Gastroesophageal sphincter (tissue), 4 donors: ENCODE measurements at regions not wholly inside any gene's neighbourhood (a gene's known extent, or its start where the extent isn't known, plus 50 kb on each side); places are given as distances from the start of the nearest gene placed in this dataset.

Experiments
- ATAC-seq: fragments of 150-250 bp; one replicate; pipeline ENCODE4 v1.9.1; 2016; ENCODE audit warnings: mild to moderate bottlenecking, moderate library complexity
- H3K27ac ChIP-seq, 4 donors: fragments of 200-600 bp; sonication (generic) in 3 of 4; 1 replicate in 3 of 4; 2 replicates in 1 of 4; pipeline ENCODE4 v1.5.1; 2016 to 2019
- H3K27me3 ChIP-seq: fragments of 200-600 bp; sonication (generic); one replicate; pipeline ENCODE4 v1.5.1; 2019
- H3K36me3 ChIP-seq, 2 donors: fragments of 200-600 bp; sonication (generic); one replicate each; pipeline ENCODE4 v1.5.1; 2019; ENCODE audit warnings: control low read depth in 1 of 2
- H3K4me1 ChIP-seq, 3 donors: fragments of 200-600 bp; sonication (generic); 1 replicate in 2 of 3; 2 replicates in 1 of 3; pipeline ENCODE4 v1.5.1; 2016 to 2019; ENCODE audit warnings: control low read depth in 2 of 3
- H3K4me3 ChIP-seq, 2 donors: fragments of 200-600 bp; sonication (generic); one replicate each; pipeline ENCODE4 v1.5.1; 2019; ENCODE audit warnings: mild to moderate bottlenecking in 1 of 2, moderate library complexity in 1 of 2
- H3K9me3 ChIP-seq, 3 donors: fragments of 200-600 bp; sonication (generic); one replicate each; pipeline ENCODE4 v1.5.1; 2017 to 2019; ENCODE audit warnings: control low read depth in 2 of 3
- CTCF ChIP-seq, 4 experiments: fragments of 200-600 bp in 2 of 4; fragments of 450-650 bp in 2 of 4; sonication (generic) in 1 of 4; IDR thresholded peaks; one replicate each; pipeline ENCODE4 v1.5.1; 2017 to 2019; ENCODE audit warnings: antibody characterized with exemption in 4 of 4, mild to moderate bottlenecking in 2 of 4, moderate library complexity in 2 of 4
- EP300 ChIP-seq: sonication (generic); formaldehyde crosslinking; IDR thresholded peaks from one replicate; pipeline ENCODE4 v1.6.1; 2017; ENCODE audit warnings: antibody characterized with exemption, mild to moderate bottlenecking
- POLR2A ChIP-seq, 2 donors: fragments of 450-650 bp; IDR thresholded peaks; one replicate each; pipeline ENCODE4 v1.6.1; 2017; ENCODE audit warnings: antibody characterized with exemption in 2 of 2, mild to moderate bottlenecking in 2 of 2, moderate library complexity in 1 of 2
- POLR2AphosphoS5 ChIP-seq: sonication (generic); formaldehyde crosslinking; IDR thresholded peaks from one replicate; pipeline ENCODE4 v1.6.1; 2017; ENCODE audit warnings: antibody characterized with exemption
- WGBS, 2 donors: methylation state at CpG; one replicate each; pipeline ENCODE4 v1.1.5; 2018; ENCODE audit warnings: low coverage in 1 of 2; 5-methylcytosine and 5-hydroxymethylcytosine counted together

DNA sequence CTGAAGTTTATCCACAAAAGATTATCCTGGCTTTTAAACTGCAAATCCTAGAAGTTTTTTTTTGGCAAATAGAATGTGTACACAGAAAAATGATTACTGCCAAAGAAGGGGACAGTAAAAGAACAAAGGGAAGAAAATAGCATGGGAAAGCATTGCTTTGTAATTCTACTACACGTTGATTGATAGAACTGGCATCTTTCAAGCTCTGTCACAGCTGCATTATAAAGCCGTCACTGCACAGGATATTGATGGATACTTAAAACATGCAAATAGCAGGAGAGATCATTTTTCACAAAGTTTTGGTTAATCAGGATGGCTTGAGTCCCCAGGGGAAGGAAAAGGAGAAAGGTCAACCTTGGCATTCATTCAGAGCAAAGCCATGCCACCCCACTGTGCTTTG lies 183.7 kb upstream of the RRP15 start:
- H3K27ac ChIP-seq, result no peak overlapping the region
- TF ChIP-seq CTCF (IDR thresholded peaks at IDR 0.05) (no peak), EP300 (no peak), POLR2A (IDR thresholded peaks at IDR 0.05) (no peak), POLR2AphosphoS5 (no peak)
- peaks cover 0 to 32% (median 0%) of the 10 kb centered on the region in 3 donors for H3K9me3 ChIP-seq
- no peaks in the 10 kb centered on the region for H3K4me1 ChIP-seq
- H3K36me3 ChIP-seq, result no peaks in the 10 kb centered on the region
- H3K4me3 ChIP-seq, result no peak overlapping the region
- ATAC-seq, result no peak
- WGBS, 2 donors, result 42 to 58% methylated on average over 2 of the region's 2 CpGs
- H3K27me3 ChIP-seq, result no peaks in the 10 kb centered on the region

GRCh38 chr1:218108034-218108433 lies 177.1 kb upstream of the RRP15 start:
- H3K4me1 ChIP-seq, result no peaks in the 10 kb centered on the region
- H3K36me3 ChIP-seq, result no peaks in the 10 kb centered on the region
- no peak overlapping the region for H3K27ac ChIP-seq
- ATAC-seq, result no peak
- 55 to 61% methylated on average over 3 of the region's 3 CpGs for WGBS, 2 donors
- H3K4me3 ChIP-seq, result no peak overlapping the region
- no peaks in the 10 kb centered on the region for H3K9me3 ChIP-seq
- no peak for TF ChIP-seq POLR2AphosphoS5
- no peak for TF ChIP-seq EP300
- no peak for TF ChIP-seq POLR2A (IDR thresholded peaks at IDR 0.05)
- no peak for TF ChIP-seq CTCF (IDR thresholded peaks at IDR 0.05)
- no peaks in the 10 kb centered on the region for H3K27me3 ChIP-seq

GRCh38 chr1:218112862-218113261 lies 172.2 kb upstream of the RRP15 start:
- Histone ChIP-seq H3K4me1 (no peaks in the 10 kb centered on the region), H3K4me3 (no peak overlapping the region), H3K27me3 (no peaks in the 10 kb centered on the region), H3K36me3 (no peaks in the 10 kb centered on the region), H3K9me3 (peaks cover 0 to 14% (median 0%) of the 10 kb centered on the region in 3 donors), H3K27ac (no peak overlapping the region)
- WGBS, 2 donors, result 44 to 58% methylated on average over 1 of the region's 1 CpG
- TF ChIP-seq POLR2A (IDR thresholded peaks at IDR 0.05) (no peak), CTCF (IDR thresholded peaks at IDR 0.05) (no peak), POLR2AphosphoS5 (no peak), EP300 (no peak)
- ATAC-seq, result no peak

DNA sequence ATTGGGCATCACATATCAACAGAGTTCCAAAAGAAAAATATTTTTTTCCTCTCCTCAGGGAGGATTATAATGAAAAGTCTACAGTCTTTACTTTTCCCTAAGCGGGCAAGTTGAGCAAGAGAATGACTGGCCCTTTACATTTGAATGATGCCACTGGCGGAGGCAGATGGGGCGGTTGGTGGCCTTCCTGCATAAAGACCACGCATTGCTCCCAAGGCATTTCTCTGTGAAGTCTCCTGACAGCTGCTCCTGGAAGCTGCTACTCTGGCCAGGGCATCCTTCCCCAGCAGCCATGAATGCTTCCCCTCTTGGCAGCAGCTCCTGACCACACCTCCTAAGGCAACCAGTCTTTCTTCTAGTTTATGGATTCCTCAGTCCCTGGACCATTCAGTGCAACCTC lies 161.1 kb upstream of the RRP15 start:
- TF ChIP-seq EP300 (no peak), POLR2AphosphoS5 (no peak), POLR2A (IDR thresholded peaks at IDR 0.05) (no peak), CTCF (IDR thresholded peaks at IDR 0.05) (no peak)
- no peaks in the 10 kb centered on the region for H3K36me3 ChIP-seq
- no peaks in the 10 kb centered on the region for H3K4me1 ChIP-seq
- WGBS, 2 donors, result 56 to 73% methylated on average over 4 of the region's 4 CpGs
- H3K27ac ChIP-seq, result no peak overlapping the region
- H3K9me3 ChIP-seq, result no peaks in the 10 kb centered on the region
- no peak overlapping the region for H3K4me3 ChIP-seq
- no peak for ATAC-seq
- H3K27me3 ChIP-seq, result no peaks in the 10 kb centered on the region

DNA sequence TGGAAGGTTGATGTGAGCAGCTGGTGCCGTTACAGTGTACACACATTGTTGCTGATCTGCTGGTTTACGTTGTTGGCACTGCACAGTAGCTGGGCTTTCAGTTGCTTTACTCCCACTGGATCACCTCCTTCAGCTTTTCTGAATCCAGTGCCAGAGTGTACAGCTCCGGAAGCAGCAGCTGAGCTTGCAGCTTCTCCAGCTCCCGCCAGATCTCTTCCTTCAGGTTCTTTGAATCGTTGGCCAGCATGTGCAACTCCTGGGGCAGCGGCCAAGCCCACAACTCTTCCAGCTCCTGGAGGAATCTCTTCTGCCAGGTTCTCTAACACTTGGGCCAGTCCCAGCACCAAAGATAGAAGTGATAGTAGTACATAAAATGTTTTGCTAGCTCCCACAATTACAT lies 149.7 kb upstream of the RRP15 start:
- no peak overlapping the region for H3K4me3 ChIP-seq
- H3K4me1 ChIP-seq, result no peaks in the 10 kb centered on the region
- H3K27ac ChIP-seq, result no peak overlapping the region
- no peaks in the 10 kb centered on the region for H3K27me3 ChIP-seq
- WGBS, 2 donors, result 87 to 100% methylated on average over 1 to 5 of the region's 6 CpGs
- H3K36me3 ChIP-seq, result no peaks in the 10 kb centered on the region
- peaks cover 0 to 10% (median 0%) of the 10 kb centered on the region in 3 donors for H3K9me3 ChIP-seq
- no peak for ATAC-seq
- TF ChIP-seq POLR2AphosphoS5 (no peak), POLR2A (IDR thresholded peaks at IDR 0.05) (no peak), EP300 (no peak), CTCF (IDR thresholded peaks at IDR 0.05) (no peak)
